SU-DHL-6 (cell line): ENCODE measurements at regions not wholly inside any gene's neighbourhood (a gene's known extent, or its start where the extent isn't known, plus 50 kb on each side); places are given as distances from the start of the nearest gene placed in this dataset.

Experiments used
- H2AFZ ChIP-seq: fragments of 200-600 bp; sonication (generic); 2 replicates; pipeline ENCODE4 v1.6.1; 2014; ENCODE audit warnings: low read depth, mild to moderate bottlenecking, moderate library complexity, mixed read lengths, antibody characterized with exemption, low read length; ENCODE audit not compliant: severe bottlenecking
- H3F3A ChIP-seq: fragments of 200-600 bp; shearing (Covaris generic); 2 replicates; pipeline ENCODE4 v1.6.0; 2016; ENCODE audit warnings: antibody characterized with exemption, mild to moderate bottlenecking; ENCODE audit not compliant: insufficient read depth
- H3K27ac ChIP-seq: fragments of 200-600 bp; sonication (generic); 2 replicates; pipeline ENCODE4 v1.5.1; 2016; ENCODE audit warnings: low read depth, mild to moderate bottlenecking, low read length, moderate library complexity, mixed read lengths
- H3K27me3 ChIP-seq: fragments of 200-600 bp; sonication (generic), shearing (Covaris generic); 2 replicates; pipeline ENCODE4 v1.6.0; 2014; ENCODE audit warnings: mild to moderate bottlenecking, low read length
- H3K36me3 ChIP-seq: fragments of 200-600 bp; sonication (generic); 2 replicates; pipeline ENCODE4 v1.6.1; 2014; ENCODE audit warnings: mild to moderate bottlenecking, low read length, mixed read lengths
- H3K4me2 ChIP-seq: fragments of 300-600, 200-600 bp; shearing (Covaris generic), sonication (generic); 2 replicates; pipeline ENCODE4 v1.6.0; 2014; ENCODE audit warnings: low read length, low read depth, mild to moderate bottlenecking; ENCODE audit not compliant: poor library complexity, severe bottlenecking
- H3K4me3 ChIP-seq: fragments of 200-600 bp; sonication (generic); 2 replicates; pipeline ENCODE4 v1.5.1; 2014; ENCODE audit warnings: antibody characterized with exemption, low read length, mild to moderate bottlenecking, mixed read lengths; ENCODE audit not compliant: insufficient read depth, poor library complexity, severe bottlenecking
- H3K79me2 ChIP-seq: fragments of 200-600 bp; sonication (generic); 2 replicates; pipeline ENCODE4 v1.6.1; 2014; ENCODE audit warnings: mild to moderate bottlenecking, low read length, moderate library complexity; ENCODE audit not compliant: insufficient read depth
- H3K9ac ChIP-seq: fragments of 200-600 bp; sonication (generic); 2 replicates; pipeline ENCODE4 v1.7.0; 2014; ENCODE audit warnings: mild to moderate bottlenecking, low read length
- H3K9me2 ChIP-seq: fragments of 200-600 bp; sonication (generic); replicated peaks from 2 replicates; pipeline ENCODE4 v1.6.1; 2014; ENCODE audit warnings: low read length; ENCODE audit not compliant: insufficient read depth
- H3K9me3 ChIP-seq: fragments of 200-600 bp; sonication (generic); 2 replicates; pipeline ENCODE4 v1.6.1; 2014; ENCODE audit warnings: low read length, mixed read lengths; ENCODE audit not compliant: insufficient read depth
- H4K20me1 ChIP-seq: fragments of 200-600 bp; sonication (generic); 2 replicates; pipeline ENCODE4 v1.6.1; 2014; ENCODE audit warnings: low read depth, mild to moderate bottlenecking, antibody characterized with exemption, low read length, moderate library complexity, mixed read lengths
- EZH2phosphoT487 ChIP-seq: fragments of 200-600 bp; sonication (generic), shearing (Covaris generic); conservative IDR thresholded peaks from 2 replicates; pipeline ENCODE4 v1.6.1; 2018; ENCODE audit warnings: mild to moderate bottlenecking, antibody characterized with exemption, low read length, moderate library complexity, mixed read lengths
- TF ChIP-seq, protein P1 (sequence below): fragments of 200-600 bp; sonication (generic); IDR thresholded peaks from one replicate; pipeline ENCODE4 v1.5.1; 2017; ENCODE audit warnings: antibody characterized with exemption, mild to moderate bottlenecking, low read length, moderate library complexity; ENCODE audit not compliant: insufficient read depth, poor library complexity, severe bottlenecking

DNA sequence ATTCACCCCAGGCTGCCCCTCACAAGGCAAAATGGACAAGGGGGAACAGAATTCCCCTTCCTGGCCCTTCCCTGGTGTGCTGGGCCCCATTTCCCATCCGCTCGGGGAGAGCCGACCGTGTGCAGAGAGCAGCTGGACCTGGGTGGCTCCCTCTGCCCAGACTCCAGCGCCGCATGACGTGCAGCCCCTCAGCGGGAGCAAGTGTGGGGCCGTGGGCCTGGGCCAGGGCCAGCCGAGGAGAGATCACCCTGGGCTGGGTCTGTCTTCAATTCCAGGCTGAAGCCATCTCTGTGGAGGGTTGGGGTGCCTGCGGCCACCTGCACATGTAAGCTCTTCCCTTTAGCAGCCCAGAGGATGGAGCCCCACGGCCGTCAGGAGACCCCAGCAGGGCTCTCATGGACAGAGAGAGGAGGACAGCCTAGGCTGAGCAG lies 241.8 kb downstream of the TTLL2 start:
- Histone ChIP-seq H3K27me3 (no peaks in the 10 kb centered on the region), H3K9ac (no peak overlapping the region), H2AFZ (no peak overlapping the region), H3K9me3 (no peaks in the 10 kb centered on the region), H3K9me2 (no peaks in the 10 kb centered on the region), H4K20me1 (no peaks in the 10 kb centered on the region), H3F3A (no peaks in the 10 kb centered on the region), H3K79me2 (no peaks in the 10 kb centered on the region), H3K4me2 (no peak overlapping the region), H3K36me3 (no peaks in the 10 kb centered on the region), H3K27ac (no peak overlapping the region), H3K4me3 (no peak overlapping the region)
- no peak for TF ChIP-seq EZH2phosphoT487

GRCh38 chr6:167567142-167568033 lies 242.5 kb downstream of the TTLL2 start:
- no peaks in the 10 kb centered on the region for H3F3A ChIP-seq
- no peaks in the 10 kb centered on the region for H3K36me3 ChIP-seq
- no peak overlapping the region for H2AFZ ChIP-seq
- H3K9me2 ChIP-seq: no peaks in the 10 kb centered on the region
- no peak overlapping the region for H3K4me2 ChIP-seq
- TF ChIP-seq, protein P1, sequence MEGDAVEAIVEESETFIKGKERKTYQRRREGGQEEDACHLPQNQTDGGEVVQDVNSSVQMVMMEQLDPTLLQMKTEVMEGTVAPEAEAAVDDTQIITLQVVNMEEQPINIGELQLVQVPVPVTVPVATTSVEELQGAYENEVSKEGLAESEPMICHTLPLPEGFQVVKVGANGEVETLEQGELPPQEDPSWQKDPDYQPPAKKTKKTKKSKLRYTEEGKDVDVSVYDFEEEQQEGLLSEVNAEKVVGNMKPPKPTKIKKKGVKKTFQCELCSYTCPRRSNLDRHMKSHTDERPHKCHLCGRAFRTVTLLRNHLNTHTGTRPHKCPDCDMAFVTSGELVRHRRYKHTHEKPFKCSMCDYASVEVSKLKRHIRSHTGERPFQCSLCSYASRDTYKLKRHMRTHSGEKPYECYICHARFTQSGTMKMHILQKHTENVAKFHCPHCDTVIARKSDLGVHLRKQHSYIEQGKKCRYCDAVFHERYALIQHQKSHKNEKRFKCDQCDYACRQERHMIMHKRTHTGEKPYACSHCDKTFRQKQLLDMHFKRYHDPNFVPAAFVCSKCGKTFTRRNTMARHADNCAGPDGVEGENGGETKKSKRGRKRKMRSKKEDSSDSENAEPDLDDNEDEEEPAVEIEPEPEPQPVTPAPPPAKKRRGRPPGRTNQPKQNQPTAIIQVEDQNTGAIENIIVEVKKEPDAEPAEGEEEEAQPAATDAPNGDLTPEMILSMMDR: no peak
- TF ChIP-seq EZH2phosphoT487: no peak
- H3K4me3 ChIP-seq: no peak overlapping the region
- H3K27ac ChIP-seq: no peak overlapping the region
- no peaks in the 10 kb centered on the region for H4K20me1 ChIP-seq
- H3K27me3 ChIP-seq: no peaks in the 10 kb centered on the region
- no peaks in the 10 kb centered on the region for H3K79me2 ChIP-seq
- no peak overlapping the region for H3K9ac ChIP-seq
- H3K9me3 ChIP-seq: no peaks in the 10 kb centered on the region

DNA sequence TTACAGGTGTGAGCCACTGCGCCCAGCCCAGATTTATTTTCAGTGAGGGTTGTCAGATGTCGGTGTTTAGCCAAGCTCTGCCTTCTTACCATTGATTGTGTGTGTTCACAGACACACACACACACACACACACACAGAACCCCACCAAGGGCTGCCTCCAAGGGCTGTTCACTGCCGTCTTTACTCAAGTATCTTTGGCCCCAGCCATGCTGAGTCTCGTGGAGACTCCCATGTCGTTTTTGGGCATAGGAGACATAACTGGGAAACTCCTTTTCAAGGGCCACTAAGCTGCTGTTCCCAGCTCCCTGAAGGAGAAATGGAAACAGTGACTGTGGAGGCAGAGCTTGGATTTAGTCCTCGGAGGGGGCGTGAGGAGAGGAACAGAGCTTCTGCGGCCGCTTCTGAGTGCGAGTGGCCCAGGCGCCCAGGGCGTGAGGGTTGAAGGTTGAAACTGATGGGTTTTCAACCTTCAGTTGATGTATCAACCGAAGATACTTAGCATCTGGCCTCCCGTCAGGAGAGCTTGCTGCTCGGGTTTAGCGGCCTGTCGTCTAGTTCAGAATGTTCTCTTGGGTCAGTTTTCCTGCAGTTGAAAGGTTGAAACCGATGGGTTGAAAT lies 243.6 kb downstream of the TTLL2 start:
- H3K9me3 ChIP-seq: no peaks in the 10 kb centered on the region
- TF ChIP-seq, protein P1: no peak
- no peak for TF ChIP-seq EZH2phosphoT487
- H3K27me3 ChIP-seq: no peaks in the 10 kb centered on the region
- no peak overlapping the region for H3K4me3 ChIP-seq
- no peak overlapping the region for H3K27ac ChIP-seq
- no peak overlapping the region for H3K9ac ChIP-seq
- H3K36me3 ChIP-seq: no peaks in the 10 kb centered on the region
- H3F3A ChIP-seq: no peaks in the 10 kb centered on the region
- no peaks in the 10 kb centered on the region for H4K20me1 ChIP-seq
- no peak overlapping the region for H2AFZ ChIP-seq
- no peaks in the 10 kb centered on the region for H3K79me2 ChIP-seq
- H3K4me2 ChIP-seq: no peak overlapping the region
- no peaks in the 10 kb centered on the region for H3K9me2 ChIP-seq
